GM12864 (cell line): ENCODE measurements at regions not wholly inside any gene's neighbourhood (a gene's known extent, or its start where the extent isn't known, plus 50 kb on each side); places are given as distances from the start of the nearest gene placed in this dataset.

Experiments used
- DNase-seq: peaks from one replicate; pipeline ENCODE4 v3.0.0-alpha.2; 2011; ENCODE audit warnings: low read depth
- H3K4me3 ChIP-seq: 2 replicates; pipeline ENCODE4 v1.5.1; 2011; ENCODE audit warnings: mild to moderate bottlenecking, low read depth, low read length, control low read depth
- TF ChIP-seq, protein P1 (sequence below): IDR thresholded peaks from 2 replicates; pipeline ENCODE4 v1.5.1; 2011; ENCODE audit warnings: low read depth, mild to moderate bottlenecking, moderate library complexity, low read length, control low read depth, inconsistent platforms; ENCODE audit errors: missing control alignments

DNA sequence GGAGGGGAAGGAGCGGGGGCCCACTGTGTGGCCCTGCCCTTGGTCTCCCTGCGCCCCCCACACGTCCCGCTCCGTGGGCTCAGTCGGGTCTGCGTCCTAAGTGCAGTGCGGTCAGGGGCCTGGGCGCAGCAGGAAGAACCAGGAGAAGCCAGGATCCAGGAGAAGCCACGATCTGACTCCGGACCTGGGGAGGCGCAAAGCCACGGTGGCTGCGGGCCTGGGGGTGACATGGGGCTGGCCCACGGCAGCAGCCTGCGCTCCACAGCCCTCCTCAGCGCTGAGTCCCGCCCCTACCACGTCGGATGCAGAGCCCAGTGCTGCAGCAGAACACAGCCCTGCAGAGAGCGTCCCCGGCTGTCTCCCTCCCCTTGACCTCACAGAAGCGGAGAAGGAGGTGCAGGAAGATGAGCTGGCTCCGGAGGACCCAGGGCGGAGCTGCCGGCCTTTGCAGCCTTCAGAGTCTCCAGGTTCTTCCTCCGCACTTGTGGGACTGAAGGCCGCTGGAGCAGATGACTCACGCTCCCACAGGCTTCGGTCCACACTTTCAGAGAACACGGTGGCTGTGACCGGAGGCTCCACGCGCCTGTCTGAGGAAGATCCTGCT is 589.2 kb upstream of the SALL3 start:
- H3K4me3 ChIP-seq: no peak overlapping the region
- DNase-seq: no peak
- TF ChIP-seq, protein P1, sequence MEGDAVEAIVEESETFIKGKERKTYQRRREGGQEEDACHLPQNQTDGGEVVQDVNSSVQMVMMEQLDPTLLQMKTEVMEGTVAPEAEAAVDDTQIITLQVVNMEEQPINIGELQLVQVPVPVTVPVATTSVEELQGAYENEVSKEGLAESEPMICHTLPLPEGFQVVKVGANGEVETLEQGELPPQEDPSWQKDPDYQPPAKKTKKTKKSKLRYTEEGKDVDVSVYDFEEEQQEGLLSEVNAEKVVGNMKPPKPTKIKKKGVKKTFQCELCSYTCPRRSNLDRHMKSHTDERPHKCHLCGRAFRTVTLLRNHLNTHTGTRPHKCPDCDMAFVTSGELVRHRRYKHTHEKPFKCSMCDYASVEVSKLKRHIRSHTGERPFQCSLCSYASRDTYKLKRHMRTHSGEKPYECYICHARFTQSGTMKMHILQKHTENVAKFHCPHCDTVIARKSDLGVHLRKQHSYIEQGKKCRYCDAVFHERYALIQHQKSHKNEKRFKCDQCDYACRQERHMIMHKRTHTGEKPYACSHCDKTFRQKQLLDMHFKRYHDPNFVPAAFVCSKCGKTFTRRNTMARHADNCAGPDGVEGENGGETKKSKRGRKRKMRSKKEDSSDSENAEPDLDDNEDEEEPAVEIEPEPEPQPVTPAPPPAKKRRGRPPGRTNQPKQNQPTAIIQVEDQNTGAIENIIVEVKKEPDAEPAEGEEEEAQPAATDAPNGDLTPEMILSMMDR: no peak

DNA sequence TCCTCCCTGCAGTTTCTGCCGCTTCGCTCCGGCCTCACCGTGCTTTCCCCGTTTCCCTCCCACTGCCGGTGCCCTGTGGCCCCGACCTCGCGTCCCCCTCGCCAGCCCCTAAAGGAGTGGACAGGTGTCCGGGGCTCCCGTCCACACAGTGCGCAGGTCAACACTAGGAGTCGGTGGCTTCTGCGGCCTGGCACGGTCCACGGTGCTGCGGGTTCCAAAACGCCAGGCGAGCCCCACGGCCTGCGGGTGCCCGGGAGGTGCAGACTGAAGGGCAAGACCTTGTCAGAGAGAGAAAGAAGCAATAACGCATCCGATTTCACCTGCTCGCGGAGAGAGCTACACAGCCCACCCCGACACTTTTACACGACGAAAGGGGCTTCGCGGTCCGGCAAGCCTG is 588.7 kb upstream of the SALL3 start:
- DNase-seq: no peak
- H3K4me3 ChIP-seq: no peak overlapping the region
- TF ChIP-seq, protein P1: no peak

DNA sequence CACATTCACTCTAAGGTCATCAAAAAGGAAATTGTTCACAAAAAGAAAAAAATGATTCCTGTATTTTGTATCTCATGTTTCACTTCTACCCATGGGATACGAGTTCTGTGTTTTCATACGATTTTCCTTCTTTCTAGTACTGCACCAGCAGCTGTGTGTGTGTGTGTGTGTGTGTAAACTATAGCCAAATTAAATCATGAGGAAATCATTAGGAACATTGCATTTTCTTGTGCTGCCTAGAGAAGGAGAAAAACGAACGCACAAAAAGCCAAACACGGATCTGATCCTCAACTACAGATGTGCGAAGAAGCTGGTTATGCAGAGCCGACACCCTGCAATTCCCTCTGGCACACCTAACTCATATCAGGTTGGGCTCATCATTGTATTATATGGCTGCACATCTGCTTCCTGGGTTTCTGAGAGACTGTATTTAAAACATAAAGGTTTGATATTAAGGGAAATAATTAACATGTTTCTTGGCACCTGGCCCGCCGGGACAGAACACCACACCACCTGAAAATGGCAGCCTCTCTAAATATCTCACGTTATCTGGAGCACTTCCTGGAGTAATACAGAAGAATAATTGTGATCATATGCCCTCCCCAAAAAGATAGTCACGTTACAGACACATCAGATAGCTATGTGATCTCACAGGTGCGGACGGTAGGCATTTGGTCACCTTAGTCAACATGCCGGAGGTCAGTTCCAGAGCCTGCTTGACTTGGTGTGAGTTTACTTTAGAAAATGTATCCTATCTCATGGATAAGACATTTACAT is 586.3 kb upstream of the SALL3 start:
- TF ChIP-seq, protein P1: no peak
- DNase-seq: no peak
- H3K4me3 ChIP-seq: no peak overlapping the region

DNA sequence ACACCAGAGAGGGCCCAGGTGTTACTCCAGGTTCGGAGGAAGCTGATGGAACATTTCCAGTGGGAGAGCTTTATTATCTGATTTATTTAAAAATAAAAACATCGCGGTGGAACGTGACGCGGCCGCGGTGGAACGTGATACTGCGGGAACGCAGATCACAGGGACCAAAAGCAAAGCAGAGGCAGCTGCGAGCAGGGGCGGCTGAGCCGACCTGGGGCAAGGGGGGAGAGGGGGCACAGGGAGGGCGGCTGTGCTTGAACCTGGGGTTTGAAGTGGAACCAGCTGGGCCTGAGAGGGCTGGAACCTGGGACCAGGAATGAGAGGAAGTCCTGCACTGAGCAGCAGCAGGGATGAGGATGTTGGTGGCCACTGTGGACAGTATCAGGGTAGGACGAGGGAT is 583.5 kb upstream of the SALL3 start:
- TF ChIP-seq, protein P1: no peak
- no peak overlapping the region for H3K4me3 ChIP-seq
- no peak for DNase-seq

DNA sequence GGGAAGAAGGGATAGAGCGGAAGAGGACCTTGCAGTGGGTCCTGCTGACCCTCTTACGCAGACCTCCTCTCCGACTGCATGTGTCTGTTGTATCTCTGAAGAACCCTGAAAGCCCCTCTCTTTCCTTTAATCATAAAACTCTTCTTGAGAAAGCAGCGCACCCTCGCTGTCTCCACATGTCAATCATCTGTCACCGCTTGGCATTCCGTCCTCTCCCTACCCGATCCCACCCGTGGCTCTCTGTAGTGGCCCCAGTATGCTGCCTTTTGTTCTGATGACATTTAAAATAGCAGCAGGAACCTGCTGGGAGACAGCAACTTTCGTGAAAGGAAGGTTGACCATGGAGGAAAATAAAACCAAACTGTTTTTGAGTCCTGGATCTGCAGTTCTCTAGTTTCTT is 582.9 kb upstream of the SALL3 start:
- DNase-seq: no peak
- TF ChIP-seq, protein P1: no peak
- no peak overlapping the region for H3K4me3 ChIP-seq

DNA sequence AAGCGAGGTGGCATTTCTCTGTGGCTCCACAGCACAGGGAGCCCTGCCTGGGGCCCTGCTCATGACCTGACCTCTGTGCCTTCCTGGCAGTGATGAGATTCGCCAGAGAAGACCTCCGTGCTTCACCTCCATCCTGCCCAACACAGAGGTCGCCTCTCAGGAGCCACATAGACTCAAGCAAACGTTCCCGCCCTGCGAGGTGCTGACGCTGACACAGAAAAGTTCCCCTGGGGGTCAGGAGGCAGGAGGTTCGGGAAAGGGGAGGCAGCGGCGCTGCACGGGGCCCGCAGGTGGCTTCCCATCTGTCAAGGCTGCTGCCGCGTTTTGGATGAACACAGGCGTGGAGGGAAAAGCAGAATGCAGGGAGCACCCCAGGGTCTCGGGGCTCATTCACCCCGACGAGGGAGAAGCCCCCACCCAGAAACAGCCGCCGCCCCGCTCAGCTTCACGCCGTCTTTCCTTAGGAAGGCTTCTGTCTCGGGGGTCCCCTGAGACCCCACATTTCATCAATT is 579.6 kb upstream of the SALL3 start:
- DNase-seq: no peak
- TF ChIP-seq, protein P1: no peak
- no peak overlapping the region for H3K4me3 ChIP-seq
